ENCODE measurements at regions not wholly inside any gene's neighbourhood (a gene's known extent, or its start where the extent isn't known, plus 50 kb on each side); places are given as distances from the start of the nearest gene placed in this dataset.

- no peaks in the 10 kb centered on the region for H3K27me3 ChIP-seq (ENCODE audit: insufficient read depth, low read length)
- H3K4me2 ChIP-seq (ENCODE audit: low read length) = no peak overlapping the region
- H3K9me3 ChIP-seq (ENCODE audit: insufficient read depth, low read depth, low read length) = no peaks in the 10 kb centered on the region
Measured at GRCh38 chr20:57111028-57111373, 155.4 kb downstream of the BMP7 start.

GRCh38 chr20:57112448-57112847, 154.0 kb downstream of the BMP7 start:
- H3K79me2 ChIP-seq (ENCODE audit: control insufficient read depth, insufficient read depth, low read length, poor library complexity) = no peaks in the 10 kb centered on the region
- no peaks in the 10 kb centered on the region for H3K36me3 ChIP-seq (ENCODE audit: control insufficient read depth in 1 of 2, insufficient read depth in 2 of 2, low read length in 2 of 2)
- H2BK120ac ChIP-seq (ENCODE audit: insufficient read depth, low read length, poor library complexity) = no peak overlapping the region
- no peak for DNase-seq
- H2AK5ac ChIP-seq (ENCODE audit: low read length) = no peak overlapping the region
- H3K23ac ChIP-seq (ENCODE audit: low read length) = no peak overlapping the region
- H3K79me1 ChIP-seq (ENCODE audit: low read length) = no peaks in the 10 kb centered on the region
- no peak overlapping the region for H3K9ac ChIP-seq (ENCODE audit: low read length)
- no peak overlapping the region for H4K91ac ChIP-seq (ENCODE audit: low read depth, low read length)
- no peak overlapping the region for H3K27ac ChIP-seq (ENCODE audit: low read depth, low read length)
- no peak overlapping the region for H3K4me2 ChIP-seq (ENCODE audit: low read length)
- H4K12ac ChIP-seq (ENCODE audit: low read depth, low read length) = no peak overlapping the region
- no CpG with 5 or more reads among the region's 8 CpGs for WGBS (ENCODE audit: extremely low coverage, insufficient coverage, insufficient read length)
- H3K9me3 ChIP-seq (ENCODE audit: insufficient read depth, low read depth, low read length) = no peaks in the 10 kb centered on the region
- H2BK12ac ChIP-seq (ENCODE audit: low read length) = no peak overlapping the region
- H2BK5ac ChIP-seq (ENCODE audit: low read depth, low read length, poor library complexity) = no peak overlapping the region
- no peaks in the 10 kb centered on the region for H3K4me1 ChIP-seq (ENCODE audit: control insufficient read depth in 1 of 2, insufficient read depth in 2 of 2, low read length in 2 of 2)
- H3K4ac ChIP-seq (ENCODE audit: low read depth, low read length) = no peak overlapping the region
- H3K18ac ChIP-seq (ENCODE audit: low read length) = no peak overlapping the region
- H4K8ac ChIP-seq (ENCODE audit: low read depth, low read length) = no peak overlapping the region
- H2AFZ ChIP-seq (ENCODE audit: insufficient read depth, low read length, poor library complexity) = no peak overlapping the region
- H3K4me3 ChIP-seq (ENCODE audit: low read depth, low read length) = peak overlapping the region; percentile 38
- H3K14ac ChIP-seq (ENCODE audit: low read length) = no peak overlapping the region
- no peaks in the 10 kb centered on the region for H3K27me3 ChIP-seq (ENCODE audit: insufficient read depth, low read length)

More at GRCh38 chr20:57111028-57111373, 155.4 kb downstream of the BMP7 start:
- H2BK12ac ChIP-seq (ENCODE audit: low read length) = no peak overlapping the region
- no peaks in the 10 kb centered on the region for H3K79me1 ChIP-seq (ENCODE audit: low read length)
- H4K12ac ChIP-seq (ENCODE audit: low read depth, low read length) = no peak overlapping the region
- H3K79me2 ChIP-seq (ENCODE audit: control insufficient read depth, insufficient read depth, low read length, poor library complexity) = no peaks in the 10 kb centered on the region
- no peak overlapping the region for H3K14ac ChIP-seq (ENCODE audit: low read length)
- no peak overlapping the region for H2AK5ac ChIP-seq (ENCODE audit: low read length)
- H3K9ac ChIP-seq (ENCODE audit: low read length) = no peak overlapping the region
- H3K23ac ChIP-seq (ENCODE audit: low read length) = no peak overlapping the region
- no peaks in the 10 kb centered on the region for H3K36me3 ChIP-seq (ENCODE audit: control insufficient read depth in 1 of 2, insufficient read depth in 2 of 2, low read length in 2 of 2)
- H4K91ac ChIP-seq (ENCODE audit: low read depth, low read length) = no peak overlapping the region
- H2BK120ac ChIP-seq (ENCODE audit: insufficient read depth, low read length, poor library complexity) = no peak overlapping the region
- no peaks in the 10 kb centered on the region for H3K4me1 ChIP-seq (ENCODE audit: control insufficient read depth in 1 of 2, insufficient read depth in 2 of 2, low read length in 2 of 2)
- no peak overlapping the region for H2BK5ac ChIP-seq (ENCODE audit: low read depth, low read length, poor library complexity)
- no peak overlapping the region for H3K18ac ChIP-seq (ENCODE audit: low read length)
- no peak overlapping the region for H2AFZ ChIP-seq (ENCODE audit: insufficient read depth, low read length, poor library complexity)
- H3K27ac ChIP-seq (ENCODE audit: low read depth, low read length) = no peak overlapping the region
- no peak for DNase-seq
- no peak overlapping the region for H3K4ac ChIP-seq (ENCODE audit: low read depth, low read length)
- no peak overlapping the region for H4K8ac ChIP-seq (ENCODE audit: low read depth, low read length)
- WGBS (ENCODE audit: extremely low coverage, insufficient coverage, insufficient read length) = no CpG with 5 or more reads among the region's 3 CpGs
- no peak overlapping the region for H3K4me3 ChIP-seq (ENCODE audit: low read depth, low read length)

GRCh38 chr20:57114290-57115005, 152.0 kb downstream of the BMP7 start:
- Histone ChIP-seq H2BK120ac (ENCODE audit: insufficient read depth, low read length, poor library complexity) (no peak overlapping the region), H2AK5ac (ENCODE audit: low read length) (no peak overlapping the region), H3K4ac (ENCODE audit: low read depth, low read length) (no peak overlapping the region), H3K27me3 (ENCODE audit: insufficient read depth, low read length) (no peaks in the 10 kb centered on the region), H3K4me1 (ENCODE audit: control insufficient read depth in 1 of 2, insufficient read depth in 2 of 2, low read length in 2 of 2) (no peaks in the 10 kb centered on the region), H3K9me3 (ENCODE audit: insufficient read depth, low read depth, low read length) (no peaks in the 10 kb centered on the region), H2BK5ac (ENCODE audit: low read depth, low read length, poor library complexity) (no peak overlapping the region), H4K91ac (ENCODE audit: low read depth, low read length) (no peak overlapping the region), H3K79me2 (ENCODE audit: control insufficient read depth, insufficient read depth, low read length, poor library complexity) (no peaks in the 10 kb centered on the region), H2AFZ (ENCODE audit: insufficient read depth, low read length, poor library complexity) (no peak overlapping the region), H3K9ac (ENCODE audit: low read length) (no peak overlapping the region), H4K12ac (ENCODE audit: low read depth, low read length) (no peak overlapping the region), H3K14ac (ENCODE audit: low read length) (no peak overlapping the region), H2BK12ac (ENCODE audit: low read length) (no peak overlapping the region), H3K4me2 (ENCODE audit: low read length) (no peak overlapping the region), H3K79me1 (ENCODE audit: low read length) (no peaks in the 10 kb centered on the region), H3K18ac (ENCODE audit: low read length) (no peak overlapping the region), H4K8ac (ENCODE audit: low read depth, low read length) (no peak overlapping the region), H3K27ac (ENCODE audit: low read depth, low read length) (no peak overlapping the region), H3K4me3 (ENCODE audit: low read depth, low read length) (no peak overlapping the region), H3K23ac (ENCODE audit: low read length) (no peak overlapping the region), H3K36me3 (ENCODE audit: control insufficient read depth in 1 of 2, insufficient read depth in 2 of 2, low read length in 2 of 2) (no peaks in the 10 kb centered on the region)
- no CpG with 5 or more reads among the region's 8 CpGs for WGBS (ENCODE audit: extremely low coverage, insufficient coverage, insufficient read length)
- no peak for DNase-seq

GRCh38 chr20:57117296-57117695, 149.1 kb downstream of the BMP7 start:
- Histone ChIP-seq H2BK5ac (ENCODE audit: low read depth, low read length, poor library complexity) (no peak overlapping the region), H2AK5ac (ENCODE audit: low read length) (no peak overlapping the region), H3K27me3 (ENCODE audit: insufficient read depth, low read length) (no peaks in the 10 kb centered on the region), H3K4ac (ENCODE audit: low read depth, low read length) (no peak overlapping the region), H3K4me1 (ENCODE audit: control insufficient read depth in 1 of 2, insufficient read depth in 2 of 2, low read length in 2 of 2) (no peaks in the 10 kb centered on the region), H3K4me3 (ENCODE audit: low read depth, low read length) (no peak overlapping the region), H4K12ac (ENCODE audit: low read depth, low read length) (no peak overlapping the region), H3K4me2 (ENCODE audit: low read length) (no peak overlapping the region), H3K18ac (ENCODE audit: low read length) (no peak overlapping the region), H3K79me2 (ENCODE audit: control insufficient read depth, insufficient read depth, low read length, poor library complexity) (no peaks in the 10 kb centered on the region), H3K27ac (ENCODE audit: low read depth, low read length) (no peak overlapping the region), H3K9me3 (ENCODE audit: insufficient read depth, low read depth, low read length) (no peaks in the 10 kb centered on the region), H2AFZ (ENCODE audit: insufficient read depth, low read length, poor library complexity) (no peak overlapping the region), H4K91ac (ENCODE audit: low read depth, low read length) (no peak overlapping the region), H2BK12ac (ENCODE audit: low read length) (no peak overlapping the region), H3K23ac (ENCODE audit: low read length) (no peak overlapping the region), H3K36me3 (ENCODE audit: control insufficient read depth in 1 of 2, insufficient read depth in 2 of 2, low read length in 2 of 2) (no peaks in the 10 kb centered on the region), H3K14ac (ENCODE audit: low read length) (no peak overlapping the region), H3K79me1 (ENCODE audit: low read length) (no peaks in the 10 kb centered on the region), H4K8ac (ENCODE audit: low read depth, low read length) (no peak overlapping the region), H2BK120ac (ENCODE audit: insufficient read depth, low read length, poor library complexity) (no peak overlapping the region), H3K9ac (ENCODE audit: low read length) (no peak overlapping the region)
- WGBS (ENCODE audit: extremely low coverage, insufficient coverage, insufficient read length) = no CpG with 5 or more reads among the region's 7 CpGs
- no peak for DNase-seq
